GM18868 (cell line): ENCODE measurements at regions not wholly inside any gene's neighbourhood (a gene's known extent, or its start where the extent isn't known, plus 50 kb on each side); places are given as distances from the start of the nearest gene placed in this dataset.
"Not testable (repeated sequence)": the region's sequence is repeated elsewhere in the genome, so short reads cannot be mapped to it uniquely, and the experiment has no call there.

Experiments used
- ATAC-seq: cut with Tn5 transposase; IDR thresholded peaks from one replicate; pipeline ENCODE4 v1.9.1; 2021; ENCODE audit warnings: mild to moderate bottlenecking, moderate library complexity; ENCODE audit not compliant: unreplicated experiment

DNA sequence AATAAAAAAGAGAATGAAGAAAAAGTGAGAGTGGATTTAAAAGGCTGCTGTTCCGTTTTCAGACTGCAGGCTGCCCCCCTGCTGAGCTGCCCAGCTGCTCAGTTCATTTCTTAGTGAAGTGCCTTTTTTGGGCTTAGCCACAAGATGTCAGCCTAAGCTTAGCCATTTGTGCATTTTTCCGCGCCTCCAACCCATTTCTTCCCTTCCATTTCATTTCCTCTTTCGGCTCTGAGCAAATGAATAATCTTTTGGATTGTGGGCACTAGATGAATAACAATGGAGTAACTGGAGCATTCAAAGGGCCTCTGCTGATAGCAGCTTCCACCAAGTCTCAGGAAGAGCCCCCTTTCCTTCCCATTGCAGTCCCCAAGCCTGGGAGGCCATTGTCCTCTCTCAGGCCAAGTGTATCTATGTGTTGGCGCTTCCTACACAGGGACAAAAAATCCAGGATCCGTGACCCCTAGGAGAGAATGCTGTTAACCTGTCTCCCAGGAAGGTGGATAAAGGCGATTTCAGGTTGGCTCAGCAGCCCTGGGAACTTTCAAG, 83.5 kb upstream of the SPTLC3 start:
- ATAC-seq = peak; percentile 96

- no peak for ATAC-seq
Measured at GRCh38 chr20:12925863-12926793, 82.6 kb upstream of the SPTLC3 start.

DNA sequence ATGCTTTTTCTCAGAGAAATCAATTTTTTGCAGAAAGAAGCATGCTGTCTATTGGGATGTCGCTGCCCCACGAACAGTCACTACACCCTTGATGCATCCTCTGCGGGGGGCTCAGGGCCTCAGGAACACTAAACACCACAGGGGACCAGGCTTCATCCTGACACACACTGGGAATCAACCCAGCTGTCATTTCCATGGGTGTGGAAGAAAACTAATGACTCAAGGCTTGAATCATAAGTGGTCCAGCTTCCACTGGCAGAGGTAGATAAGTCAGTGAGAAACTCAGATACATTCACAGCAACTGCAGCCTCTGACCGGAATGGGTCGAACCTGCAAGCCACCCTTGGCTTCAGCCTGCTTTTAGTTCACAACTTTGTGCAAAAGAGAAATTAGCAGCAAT, 81.3 kb upstream of the SPTLC3 start:
- no peak for ATAC-seq

- no peak for ATAC-seq
Measured at GRCh38 chr20:12928358-12928754, 80.4 kb upstream of the SPTLC3 start.

DNA sequence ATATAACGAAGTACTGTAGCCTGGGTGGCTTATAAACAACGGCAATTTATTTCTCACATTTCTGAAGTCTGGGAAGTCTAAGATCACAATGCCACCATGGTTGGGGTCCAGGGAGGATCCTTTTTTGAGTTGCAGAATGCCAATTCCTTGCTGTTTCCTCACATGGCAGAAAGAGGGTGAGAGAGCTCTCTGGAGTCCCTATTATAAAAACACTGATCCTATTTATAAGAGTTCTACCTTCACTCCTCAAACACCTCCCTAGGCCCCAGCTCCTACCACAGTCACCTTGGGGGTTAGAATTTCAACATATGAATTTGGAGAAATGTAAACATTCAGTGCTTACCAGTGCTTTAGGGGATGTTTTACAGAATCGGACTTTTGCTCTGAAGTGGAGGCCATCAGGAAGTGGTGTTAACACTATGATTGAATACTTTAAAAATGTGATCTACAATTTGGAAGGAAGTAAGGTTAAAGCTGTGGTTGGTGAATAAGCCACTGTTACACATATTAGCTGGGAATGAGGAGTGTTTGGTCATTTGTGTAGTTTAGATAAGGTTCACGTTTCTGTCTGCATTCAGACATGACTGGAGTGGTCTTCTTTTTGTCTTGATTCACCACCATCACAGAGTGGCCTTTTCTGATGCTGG, 79.9 kb upstream of the SPTLC3 start:
- no peak for ATAC-seq

DNA sequence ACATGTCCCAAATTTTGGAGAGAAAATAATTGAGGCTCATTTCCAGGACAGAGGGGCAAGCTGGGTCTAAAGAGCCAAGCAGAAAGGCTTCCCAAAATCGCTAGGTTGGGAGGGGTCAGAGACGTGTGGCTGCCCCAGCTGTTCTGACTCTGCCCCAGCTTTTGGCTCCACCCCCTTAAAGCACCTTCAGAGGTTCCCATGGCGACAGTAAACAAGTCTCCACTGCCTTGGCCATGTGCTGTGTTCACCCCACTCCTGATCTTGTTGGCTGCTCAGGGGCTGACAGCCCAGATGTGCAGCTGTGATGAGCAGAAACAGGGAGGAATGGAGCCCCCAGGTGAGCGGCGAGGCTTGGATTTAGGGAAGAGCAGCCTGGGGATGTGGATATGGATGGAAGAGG, 72.8 kb upstream of the SPTLC3 start:
- ATAC-seq = peak; percentile 79

DNA sequence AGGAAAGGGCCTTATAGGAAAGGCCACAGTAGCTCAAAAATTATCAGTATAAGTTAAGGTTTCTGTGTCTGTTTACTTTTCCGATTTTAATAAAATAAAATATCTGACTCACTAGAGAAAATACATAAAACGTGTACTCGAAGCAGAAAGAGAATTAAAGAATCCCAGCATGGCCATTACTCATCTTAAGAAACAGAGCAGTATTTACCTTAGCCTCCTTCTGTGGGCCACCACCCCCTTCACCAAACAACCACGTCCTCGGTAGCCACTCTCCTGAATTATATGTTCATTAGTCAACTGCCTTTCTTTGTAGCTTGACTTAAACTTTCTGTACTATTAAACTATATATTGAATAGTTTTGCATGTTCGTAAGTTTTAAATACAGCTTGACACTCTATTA, 72.2 kb upstream of the SPTLC3 start:
- no peak for ATAC-seq

DNA sequence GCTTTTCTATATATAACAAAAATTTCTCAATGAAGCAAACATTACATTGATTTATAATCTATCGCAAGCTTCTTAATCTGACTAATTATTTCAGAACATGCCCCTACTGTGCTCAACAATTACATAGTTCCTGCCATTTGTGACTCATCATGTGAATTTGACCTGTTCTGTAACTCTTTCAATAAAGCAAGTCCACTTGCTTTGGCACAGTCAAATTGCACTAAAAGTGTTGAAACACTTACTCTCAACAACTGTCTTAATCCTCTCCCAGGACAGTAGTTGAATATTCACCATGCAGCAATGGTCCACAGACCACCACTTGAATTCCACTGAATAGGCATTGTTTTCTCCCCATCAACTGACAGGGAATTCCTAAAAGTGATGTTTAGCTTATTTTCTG, 67.7 kb upstream of the SPTLC3 start:
- no peak for ATAC-seq

- no peak for ATAC-seq
Measured at GRCh38 chr20:12942123-12942522, 66.6 kb upstream of the SPTLC3 start.

DNA sequence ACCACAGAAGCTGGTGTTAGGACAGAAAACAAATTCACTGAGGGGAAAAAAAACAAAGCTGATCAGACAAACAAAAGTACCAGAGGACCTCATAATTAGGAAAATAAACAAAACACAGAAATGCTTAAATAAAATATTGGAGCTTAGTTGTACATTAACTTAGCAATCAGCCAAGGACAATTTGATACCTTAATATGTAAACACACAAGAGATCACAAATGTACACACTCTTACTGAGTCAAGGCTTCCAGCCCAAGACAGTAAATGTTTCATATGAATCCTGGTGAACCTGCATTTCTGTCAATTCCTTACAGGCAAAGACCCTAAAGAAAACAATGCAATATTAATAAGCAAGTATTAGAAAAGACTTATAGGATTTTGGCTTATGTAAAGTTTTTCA, 62.0 kb upstream of the SPTLC3 start:
- no peak for ATAC-seq

GRCh38 chr20:12947691-12948090, 61.1 kb upstream of the SPTLC3 start:
- ATAC-seq = no peak

GRCh38 chr20:12949429-12949980, 59.3 kb upstream of the SPTLC3 start:
- ATAC-seq = no peak

DNA sequence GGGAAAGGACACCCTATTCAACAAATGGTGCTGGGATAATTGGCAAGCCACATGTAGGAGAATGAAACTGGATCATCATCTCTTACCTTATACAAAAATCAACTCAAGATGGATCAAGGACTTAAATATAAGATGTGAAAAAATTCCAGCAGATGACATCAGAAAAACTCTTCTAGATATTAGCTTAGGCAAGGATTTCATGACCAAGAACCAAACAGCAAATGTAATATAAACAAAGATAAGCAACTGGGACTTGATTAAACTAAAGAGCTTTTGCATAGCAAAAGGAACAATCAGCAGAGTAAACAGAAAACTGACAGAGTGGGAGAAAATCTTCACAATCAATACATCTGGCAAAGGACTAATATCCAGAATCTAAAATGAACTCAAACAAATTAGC, 54.5 kb upstream of the SPTLC3 start:
- ATAC-seq = not testable (repeated sequence)

DNA sequence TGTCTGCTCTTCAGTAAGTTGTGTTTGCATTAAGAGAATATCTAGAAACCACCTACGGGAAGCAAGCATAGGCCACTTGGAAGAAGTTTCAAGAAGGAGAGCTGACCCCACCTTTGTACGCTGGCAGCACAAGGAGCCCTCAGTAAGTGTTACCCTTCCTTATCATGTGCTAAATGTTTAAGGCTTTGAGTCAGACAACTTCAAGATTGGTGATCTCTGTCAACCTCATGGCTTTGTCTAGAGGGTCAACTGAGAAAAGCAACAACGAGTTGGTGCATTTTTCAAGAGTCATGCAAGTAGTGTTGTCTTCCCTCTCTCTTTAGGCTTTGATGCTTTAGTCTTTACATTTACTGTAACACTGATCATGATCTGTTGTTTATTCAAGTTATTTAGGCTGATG, 53.2 kb upstream of the SPTLC3 start:
- no peak for ATAC-seq

GRCh38 chr20:12956303-12956702, 52.5 kb upstream of the SPTLC3 start:
- ATAC-seq = peak; percentile 87

GRCh38 chr20:12957968-12958367, 50.8 kb upstream of the SPTLC3 start:
- ATAC-seq = no peak
